ENCODE measurements at regions not wholly inside any gene's neighbourhood (a gene's known extent, or its start where the extent isn't known, plus 50 kb on each side); places are given as distances from the start of the nearest gene placed in this dataset.

DNA sequence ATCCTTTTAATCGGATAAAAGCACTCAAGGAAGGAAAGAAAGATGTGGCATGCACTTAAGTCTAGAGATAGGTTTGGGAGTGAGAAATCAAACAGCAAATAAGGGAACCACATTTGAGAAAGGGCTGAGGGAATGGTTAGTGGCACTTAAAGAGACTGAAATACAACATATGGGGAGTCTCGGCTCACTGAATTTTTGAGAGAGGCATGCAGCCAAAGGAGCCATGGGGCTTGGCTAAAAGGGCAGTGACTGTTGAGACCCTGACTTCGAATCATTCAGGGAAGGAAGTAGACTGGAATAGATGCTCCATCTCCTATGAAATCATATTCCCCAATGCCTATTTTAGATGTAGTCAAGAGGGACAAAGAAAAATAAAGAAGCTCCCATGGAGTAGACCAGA lies 58.3 kb upstream of the HAO2 start:
- DNase-seq, result no peak

DNA sequence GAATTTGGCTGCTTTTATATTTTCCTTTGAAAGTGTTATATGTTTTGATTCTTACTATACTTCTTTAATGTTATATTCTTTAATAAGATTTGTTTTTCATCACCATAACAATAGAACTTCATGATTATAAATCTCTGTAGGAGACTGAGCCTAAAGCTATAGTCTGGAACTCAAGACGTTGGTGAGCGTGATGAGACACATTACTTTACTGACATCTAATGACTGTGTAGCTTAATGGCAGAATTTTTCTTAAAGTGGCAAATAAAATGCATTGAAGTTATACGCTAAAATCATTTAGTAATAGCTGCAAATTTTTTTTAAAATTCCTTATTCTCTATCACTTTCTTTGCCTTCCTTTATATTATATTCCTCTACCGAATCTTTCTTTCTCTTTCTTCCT lies 56.1 kb upstream of the HAO2 start:
- no peak for DNase-seq

DNA sequence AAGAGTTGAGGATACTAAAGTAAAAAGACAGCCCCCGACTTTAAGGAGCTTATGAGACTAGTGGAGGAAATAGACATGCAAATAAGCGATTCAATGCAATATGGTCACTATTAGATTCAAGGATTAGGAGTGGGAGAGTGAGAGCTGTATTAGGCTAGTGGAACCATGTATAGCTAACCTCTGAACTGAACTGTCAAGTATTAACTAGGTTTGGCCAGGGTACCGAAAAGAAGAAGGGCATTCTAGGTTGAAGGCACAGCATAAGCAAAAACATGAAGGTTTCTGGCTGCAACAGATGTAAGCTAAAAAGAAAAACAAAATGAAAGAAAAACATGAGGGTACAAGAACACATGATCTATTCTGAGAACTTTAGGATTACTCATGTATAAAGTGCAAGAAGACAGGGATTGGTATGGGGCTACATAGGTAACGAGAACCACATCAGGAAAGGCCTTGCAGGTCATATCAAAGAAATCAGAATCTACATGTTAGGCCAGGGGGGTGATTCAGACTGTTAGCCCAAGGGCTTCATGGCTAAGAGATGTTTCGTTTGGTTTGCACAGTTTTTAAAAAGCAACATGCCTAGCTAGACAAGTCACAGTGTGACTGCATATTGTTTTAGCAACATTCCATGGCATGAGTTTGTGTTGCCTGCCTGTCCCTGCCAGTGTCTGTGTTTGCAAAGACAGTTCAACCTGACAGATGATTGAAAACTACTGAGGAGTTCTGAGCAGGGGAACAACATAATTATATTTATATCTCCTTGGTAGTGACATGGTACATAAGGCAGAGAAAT lies 54.4 kb upstream of the HAO2 start:
- no peak for DNase-seq

DNA sequence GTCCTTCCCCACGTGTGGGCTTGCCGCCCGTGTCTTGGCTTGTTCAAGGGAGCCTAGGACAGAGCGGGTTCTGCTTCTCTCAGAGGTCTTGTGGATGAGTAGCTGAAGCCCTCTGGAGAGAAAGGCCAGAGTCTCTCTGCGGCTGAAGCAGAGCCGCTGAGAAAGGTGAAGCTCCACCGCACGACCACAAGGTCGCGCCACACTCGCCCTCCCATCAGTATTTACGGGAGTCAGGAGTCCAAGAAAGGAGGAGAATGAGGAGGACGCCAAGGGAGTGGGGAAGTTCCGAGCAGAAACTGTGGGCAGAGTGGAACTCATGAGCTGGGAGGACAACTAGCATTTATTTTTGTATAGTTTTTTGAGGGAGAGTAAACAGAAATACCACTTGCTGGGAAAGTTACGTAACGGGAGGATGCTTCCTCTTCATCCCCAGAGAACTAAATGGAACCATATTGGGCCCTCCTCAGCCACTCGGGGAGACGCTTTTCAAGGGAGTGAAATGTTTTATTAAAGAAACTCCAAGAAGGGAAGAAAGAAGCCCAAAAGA lies 51.6 kb upstream of the HAO2 start:
- no peak for DNase-seq

DNA sequence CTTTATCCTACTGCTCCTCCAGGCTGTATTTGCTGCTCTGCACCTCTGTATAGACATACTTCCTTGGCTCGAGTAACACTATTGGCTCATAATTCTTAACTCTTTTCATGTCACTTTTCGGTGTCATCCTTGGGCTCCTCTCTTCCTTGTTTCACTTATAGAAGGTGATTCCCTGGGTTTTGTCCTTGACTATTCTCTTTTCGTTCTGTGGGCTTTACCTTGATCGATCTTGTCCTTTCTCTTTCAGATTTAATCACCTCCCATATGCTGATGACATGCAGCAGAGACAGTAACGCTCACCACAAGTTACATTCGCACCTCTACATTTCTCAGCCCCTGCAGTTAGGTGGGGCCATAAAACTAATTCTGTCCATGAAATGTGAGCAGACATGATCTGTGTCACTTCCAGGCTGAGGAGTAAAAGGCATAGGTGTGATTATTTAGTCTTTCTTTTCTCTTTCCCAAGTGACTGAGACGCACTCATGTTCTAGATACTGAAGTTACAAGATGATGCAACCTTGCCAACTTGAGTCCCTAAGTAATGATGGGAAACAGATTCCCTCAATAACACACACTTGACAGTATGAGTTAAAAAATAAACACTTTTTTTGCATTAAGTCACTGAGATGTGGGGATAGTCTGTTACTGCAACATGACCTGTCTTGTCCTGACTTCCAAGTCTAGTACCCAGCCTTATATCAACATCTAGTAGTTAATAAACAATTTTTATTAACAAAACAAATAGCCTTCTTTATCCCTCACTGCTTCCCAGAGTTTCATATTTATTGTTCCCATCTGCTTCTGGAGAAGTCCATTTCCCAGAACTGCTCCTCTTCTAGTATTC lies 49.9 kb upstream of the HAO2 start:
- no peak for DNase-seq
